GM21447 (cell line): ENCODE measurements at regions not wholly inside any gene's neighbourhood (a gene's known extent, or its start where the extent isn't known, plus 50 kb on each side); places are given as distances from the start of the nearest gene placed in this dataset.
A peak's percentile ranks its signal among the peaks of the same experiment; 100 is the strongest.

ENCODE experiments used
- ATAC-seq: cut with Tn5 transposase; IDR thresholded peaks from one replicate; pipeline ENCODE4 v1.9.1; 2021; ENCODE audit not compliant: unreplicated experiment

DNA sequence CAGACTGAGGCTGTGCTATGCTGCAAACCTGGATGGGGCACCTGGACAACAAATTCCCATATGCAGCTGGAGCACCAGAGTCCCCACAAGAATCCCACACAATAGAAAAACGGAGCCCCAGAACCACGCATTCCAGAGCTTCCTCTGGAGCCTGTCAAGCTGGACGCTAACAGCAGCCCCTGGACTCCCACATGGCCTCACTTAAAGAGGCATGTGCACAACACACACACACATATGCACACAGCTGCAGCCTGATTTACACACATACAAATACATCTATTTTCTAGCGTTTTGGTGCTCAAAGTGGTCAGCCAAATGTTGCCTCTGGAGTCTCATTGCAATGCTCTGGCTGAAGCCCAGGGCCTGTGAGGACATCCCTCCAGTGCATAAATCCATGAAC lies 632.7 kb upstream of the ID2 start:
- no peak for ATAC-seq

DNA sequence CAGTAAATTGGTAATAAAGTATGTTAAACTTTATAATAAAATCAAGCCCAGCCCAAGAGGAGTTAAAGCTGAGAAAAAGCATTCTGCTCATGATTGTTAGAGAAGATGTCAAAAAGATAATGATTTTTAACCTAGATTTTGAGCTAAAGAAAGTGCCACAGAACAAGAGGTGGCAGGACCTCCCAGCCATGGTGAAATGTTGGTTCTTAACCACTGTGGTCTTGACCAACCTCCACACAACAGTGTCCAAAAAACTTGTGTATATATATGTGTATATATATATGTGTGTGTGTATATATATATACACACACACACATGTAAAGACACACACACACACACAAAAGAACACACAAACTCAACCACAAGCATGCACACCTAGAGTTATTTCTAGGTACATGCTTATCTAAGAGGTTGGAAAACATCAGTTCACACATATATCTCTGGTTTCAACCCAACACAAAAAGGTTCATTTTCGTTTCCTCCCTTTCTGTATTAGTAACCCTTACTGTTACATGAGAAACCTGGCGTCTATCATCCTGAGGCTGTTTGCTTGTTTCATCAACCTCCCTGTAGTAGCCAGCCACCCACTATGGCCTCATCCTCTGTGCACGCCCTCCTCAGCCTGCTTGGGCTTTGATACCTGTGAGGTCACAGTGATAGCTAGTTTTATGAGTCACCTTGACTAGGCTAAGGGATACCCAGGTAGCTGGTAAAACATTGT lies 631.8 kb upstream of the ID2 start:
- peak; percentile 96 for ATAC-seq

DNA sequence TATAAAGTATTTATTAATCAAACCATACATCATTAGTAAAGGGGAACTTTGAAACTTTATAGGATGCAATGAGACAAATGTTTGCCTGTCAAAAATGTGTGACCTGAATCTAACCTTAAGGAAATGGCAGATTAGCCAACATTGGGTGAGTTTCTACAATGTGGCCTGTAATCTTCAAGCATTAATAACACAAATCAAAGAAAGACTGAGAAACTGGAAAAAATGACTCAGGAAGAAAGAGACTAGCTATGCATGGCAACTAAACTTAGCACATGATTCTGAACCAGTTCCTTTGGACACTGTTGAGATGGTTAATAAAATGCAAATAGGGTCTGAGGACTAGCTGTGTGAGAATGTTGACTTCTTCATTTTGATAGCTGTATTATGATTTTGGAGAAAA lies 628.6 kb upstream of the ID2 start:
- ATAC-seq, result no peak

DNA sequence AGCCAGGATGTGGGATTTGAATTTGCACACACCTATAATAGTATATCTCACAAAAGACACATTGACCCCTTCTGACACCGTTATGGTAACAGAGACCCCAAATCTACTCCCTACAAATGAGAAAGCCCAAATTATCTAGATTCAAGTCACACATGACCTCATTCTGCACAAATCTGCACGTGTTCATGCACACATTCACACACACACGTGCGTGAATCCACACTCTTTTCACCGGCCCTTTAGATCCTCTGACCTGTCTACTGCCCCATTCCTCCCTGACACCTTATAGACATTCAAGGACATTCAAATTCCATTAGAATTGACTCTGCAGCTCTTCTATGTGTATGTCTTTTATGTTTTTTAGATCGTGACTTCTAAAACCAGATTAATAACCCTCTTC lies 627.8 kb upstream of the ID2 start:
- no peak for ATAC-seq

DNA sequence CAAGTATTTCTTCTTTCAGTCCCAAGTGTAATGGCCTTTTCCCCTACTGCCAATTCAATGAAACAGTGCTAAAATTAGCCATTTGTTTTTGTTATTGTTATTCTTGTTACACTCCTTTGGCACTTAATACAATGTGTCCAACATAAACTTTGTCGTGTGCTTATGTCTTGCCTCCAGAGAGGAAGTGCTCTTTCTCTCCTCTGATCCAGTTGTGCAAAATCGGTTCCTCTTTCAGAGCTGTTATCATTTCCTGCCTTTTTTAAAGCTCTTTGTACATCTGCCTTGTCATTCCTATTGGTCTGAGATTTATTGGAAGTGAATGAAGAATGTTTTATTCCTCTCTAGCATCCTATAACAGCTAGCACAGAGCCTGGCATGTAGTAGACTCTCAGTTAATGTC lies 623.2 kb upstream of the ID2 start:
- peak; percentile 72 for ATAC-seq

DNA sequence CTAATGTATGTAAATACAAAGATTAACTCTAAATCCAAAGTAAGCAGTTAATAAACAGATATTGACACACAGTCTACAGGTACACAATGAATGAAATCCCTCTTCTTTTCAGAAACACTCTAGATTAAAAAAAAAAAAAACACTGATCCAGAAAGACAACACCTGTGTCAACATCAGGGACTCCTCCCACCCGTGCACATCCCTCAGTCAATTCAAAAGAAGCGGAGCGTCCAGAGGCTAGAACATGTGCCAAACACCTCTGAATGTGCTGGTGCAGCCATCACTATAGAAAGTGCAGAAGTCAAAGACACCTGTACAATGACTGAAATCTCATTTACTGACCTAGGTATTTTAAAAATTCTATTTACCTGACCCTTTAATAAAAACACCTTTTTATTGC lies 622.6 kb upstream of the ID2 start:
- no peak for ATAC-seq

DNA sequence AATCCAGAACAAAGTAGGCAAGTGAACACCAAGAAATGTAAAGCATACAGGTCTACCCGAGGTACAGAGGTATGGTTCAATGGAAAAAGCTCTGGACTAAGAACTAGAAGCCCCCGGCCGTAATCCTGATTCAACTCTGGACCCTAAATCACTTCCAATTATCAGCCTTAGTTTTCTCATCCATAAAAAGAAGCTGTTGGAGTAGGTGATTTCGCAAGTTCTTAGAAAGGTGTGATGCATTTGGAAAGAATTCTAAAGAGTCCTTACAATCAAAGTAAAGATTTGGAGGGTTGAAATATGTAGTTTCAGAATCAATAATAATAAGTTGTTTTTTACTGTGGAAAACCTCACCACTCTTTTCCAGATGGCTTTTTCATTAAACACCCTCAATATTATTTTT lies 622.1 kb upstream of the ID2 start:
- no peak for ATAC-seq

DNA sequence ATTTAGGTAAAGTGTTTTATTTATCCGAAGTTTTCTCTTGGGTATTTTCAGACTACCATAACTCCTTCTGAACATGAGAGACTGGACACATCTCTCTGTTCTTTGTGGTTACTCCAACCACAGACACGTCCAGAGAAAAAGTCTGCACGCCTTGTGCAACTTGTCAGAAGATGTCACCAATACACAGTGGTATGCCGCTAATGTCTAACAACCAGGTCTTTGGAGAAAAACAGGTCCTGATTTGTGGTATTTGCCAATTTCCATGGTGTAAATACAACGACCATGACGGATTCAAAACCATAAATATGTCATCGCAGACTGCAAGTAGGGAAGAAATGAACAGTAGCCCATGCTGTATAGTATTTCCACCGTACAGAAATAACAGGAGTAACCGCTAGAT lies 620.6 kb upstream of the ID2 start:
- ATAC-seq, result no peak

DNA sequence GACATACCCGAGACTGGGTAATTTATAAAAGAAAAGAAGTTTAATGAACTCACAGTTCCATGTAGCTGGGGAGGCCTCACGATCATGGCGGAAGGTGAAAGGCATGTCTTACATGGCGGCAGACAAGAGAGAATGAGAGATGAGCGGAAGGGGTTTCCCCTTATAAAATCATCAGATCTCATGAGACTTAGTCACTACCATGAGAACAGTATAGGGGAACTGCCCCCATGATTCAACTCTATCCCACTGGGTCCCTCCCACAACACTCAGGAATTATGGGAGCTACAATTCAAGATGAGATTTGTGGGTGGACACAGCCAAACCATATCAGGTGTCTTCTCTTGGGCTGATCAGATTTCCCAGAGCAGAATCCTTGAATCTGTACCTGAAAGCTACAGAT lies 617.3 kb upstream of the ID2 start:
- no peak for ATAC-seq

DNA sequence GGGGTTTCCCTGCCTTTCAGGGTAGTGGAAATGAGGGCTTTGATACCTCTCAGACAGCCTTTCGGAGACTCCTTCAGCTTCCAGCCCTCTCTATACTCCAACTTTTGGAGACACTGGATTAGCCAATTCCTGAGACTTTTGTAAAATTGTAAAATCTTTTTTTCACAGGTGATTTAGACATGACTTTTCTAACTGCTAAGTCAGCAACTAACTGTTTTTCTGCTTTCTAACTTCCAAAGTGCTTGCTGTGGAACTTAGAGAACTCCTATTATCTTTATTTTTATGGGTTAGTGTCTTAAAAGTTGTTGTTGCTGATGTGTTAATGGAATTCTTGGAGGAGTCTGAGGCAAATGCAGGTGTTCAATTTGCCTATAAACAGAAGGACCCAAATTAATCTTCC lies 616.7 kb upstream of the ID2 start:
- no peak for ATAC-seq

DNA sequence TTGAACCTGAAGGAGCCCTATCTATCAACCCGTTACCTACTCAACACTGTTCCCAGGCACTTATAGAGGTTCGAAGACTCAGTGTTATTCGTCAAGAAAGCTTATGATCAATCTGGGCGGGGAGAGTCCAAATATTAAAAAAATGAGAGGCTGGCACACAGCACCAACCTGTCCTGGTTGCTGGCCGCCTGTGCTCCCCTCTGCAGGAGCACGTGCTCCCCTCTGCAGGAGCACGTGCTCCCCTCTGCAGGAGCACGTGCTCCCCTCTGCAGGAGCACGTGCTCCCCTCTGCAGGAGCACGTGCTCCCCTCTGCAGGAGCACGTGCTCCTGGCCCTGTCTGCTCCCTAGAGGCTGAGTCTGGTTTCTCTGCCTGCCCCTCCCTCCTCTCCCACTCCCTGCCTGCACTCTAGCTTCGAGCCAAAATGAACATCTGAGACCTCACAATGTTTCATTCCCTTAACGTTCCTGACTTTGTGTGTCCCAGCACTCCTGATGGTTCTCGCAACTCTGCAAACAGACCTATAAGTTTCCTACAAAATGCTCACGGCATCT lies 614.0 kb upstream of the ID2 start:
- ATAC-seq, result no peak

DNA sequence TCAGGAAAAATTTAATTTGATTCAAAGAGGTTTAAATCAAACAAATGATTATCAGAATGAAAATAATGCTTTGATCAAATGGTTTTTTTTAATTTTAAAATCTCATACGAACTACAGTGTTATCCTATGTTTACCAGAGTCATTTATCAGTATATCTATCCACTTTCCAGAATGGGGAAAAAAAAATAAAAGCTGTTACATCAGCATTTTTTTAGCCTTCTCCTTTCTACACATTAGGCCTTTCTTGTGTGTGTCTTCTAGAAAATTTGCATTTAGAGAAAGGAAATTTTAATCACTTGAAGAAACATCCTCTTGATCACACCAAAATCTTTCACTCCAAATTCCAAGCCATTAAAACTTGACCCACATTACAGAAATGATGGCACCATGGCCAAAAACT lies 608.9 kb upstream of the ID2 start:
- ATAC-seq, result no peak

DNA sequence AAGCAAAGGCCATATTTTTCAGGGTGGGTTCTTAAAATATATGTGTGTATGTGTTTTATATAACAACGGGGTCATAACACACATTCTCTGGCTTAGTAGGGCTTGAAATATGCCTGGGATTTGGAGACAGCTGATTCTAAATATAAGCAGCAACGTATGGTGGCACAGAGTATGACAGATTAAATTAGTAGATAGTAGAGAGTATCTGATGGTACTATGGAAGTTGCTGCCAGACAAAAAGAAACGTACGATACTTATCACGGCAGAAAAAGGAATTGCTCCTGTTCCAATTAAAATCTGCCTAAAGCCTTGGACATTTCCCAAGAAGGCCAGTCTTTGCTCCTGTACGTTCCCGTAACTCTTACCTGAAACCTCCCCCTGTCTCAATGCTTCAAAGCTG lies 607.9 kb upstream of the ID2 start:
- ATAC-seq, result no peak

DNA sequence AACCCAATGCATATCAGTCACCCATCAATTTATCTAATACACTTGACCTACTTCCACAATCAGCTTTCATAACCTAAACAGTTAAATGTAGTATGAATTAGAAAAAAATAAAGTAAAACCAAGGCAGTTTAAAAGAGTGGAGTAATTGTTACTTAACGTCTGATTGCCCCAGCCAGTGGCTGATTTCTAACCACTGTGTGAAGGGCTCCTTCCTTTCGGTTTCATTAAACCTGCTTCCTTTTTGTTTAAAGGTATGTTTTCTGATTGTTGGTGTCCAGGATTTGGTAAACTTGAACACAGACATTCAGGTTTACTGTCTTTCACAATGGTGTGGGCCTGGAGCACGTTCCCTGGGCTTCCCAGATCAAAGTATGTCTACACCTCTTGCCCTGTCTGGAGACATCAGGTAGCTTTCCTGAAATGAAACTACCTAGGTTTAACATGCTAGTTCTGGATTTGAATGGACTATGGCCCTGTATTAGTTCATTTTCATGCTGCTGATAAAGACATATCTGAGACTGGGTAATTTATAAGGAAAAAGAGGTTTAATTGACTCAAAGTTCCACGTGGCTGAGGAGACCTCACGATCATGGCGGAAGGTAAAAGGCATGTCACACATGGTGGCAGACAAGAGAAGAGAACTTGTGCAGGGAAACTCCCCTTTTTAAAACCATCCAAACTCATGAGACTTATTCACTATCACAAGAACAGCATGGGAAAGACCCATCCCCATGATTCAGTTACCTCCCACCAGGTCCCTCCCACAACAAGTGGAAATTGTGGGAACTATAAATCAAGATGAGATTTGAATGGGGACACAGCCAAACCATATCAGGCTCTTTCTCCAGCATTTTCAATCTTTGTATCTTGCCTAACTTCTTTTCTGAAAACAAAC lies 605.2 kb upstream of the ID2 start:
- ATAC-seq, result no peak

DNA sequence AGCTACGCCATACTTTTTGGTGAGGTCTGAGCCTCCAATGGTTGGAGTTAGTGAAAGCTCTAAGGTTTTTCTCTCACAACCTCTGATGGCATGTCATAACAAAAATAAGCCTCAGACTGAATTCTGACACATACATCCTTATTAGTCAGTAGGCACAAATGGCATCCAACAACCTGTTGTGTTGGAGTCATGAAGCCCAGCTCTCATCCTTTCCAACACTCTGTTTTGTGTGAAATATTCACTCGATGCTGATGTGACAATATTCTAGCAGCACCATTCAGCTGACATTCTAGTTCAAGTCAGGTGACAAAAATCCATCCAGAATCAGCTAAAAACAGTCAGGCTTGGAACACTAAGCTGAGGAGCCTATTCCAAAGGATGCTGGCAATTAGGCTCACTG lies 603.2 kb upstream of the ID2 start:
- ATAC-seq, result no peak

DNA sequence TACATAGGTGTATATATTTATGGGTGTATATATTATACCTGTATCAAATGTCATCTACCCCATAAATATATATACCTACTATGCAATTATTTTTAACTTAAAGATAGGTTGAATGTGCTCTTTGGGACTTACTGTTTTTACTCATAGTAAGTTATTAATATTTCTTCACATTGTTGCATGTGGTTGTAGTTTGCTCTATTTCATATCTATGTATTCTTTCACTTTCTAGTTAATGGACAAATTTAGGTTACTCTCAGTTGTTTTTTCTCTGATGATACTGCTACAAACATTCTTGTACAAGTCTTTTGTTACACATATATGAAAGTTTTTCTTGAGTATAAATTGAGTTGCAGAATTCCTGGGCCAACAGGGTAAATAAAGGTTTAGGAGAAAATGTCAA lies 601.8 kb upstream of the ID2 start:
- no peak for ATAC-seq

DNA sequence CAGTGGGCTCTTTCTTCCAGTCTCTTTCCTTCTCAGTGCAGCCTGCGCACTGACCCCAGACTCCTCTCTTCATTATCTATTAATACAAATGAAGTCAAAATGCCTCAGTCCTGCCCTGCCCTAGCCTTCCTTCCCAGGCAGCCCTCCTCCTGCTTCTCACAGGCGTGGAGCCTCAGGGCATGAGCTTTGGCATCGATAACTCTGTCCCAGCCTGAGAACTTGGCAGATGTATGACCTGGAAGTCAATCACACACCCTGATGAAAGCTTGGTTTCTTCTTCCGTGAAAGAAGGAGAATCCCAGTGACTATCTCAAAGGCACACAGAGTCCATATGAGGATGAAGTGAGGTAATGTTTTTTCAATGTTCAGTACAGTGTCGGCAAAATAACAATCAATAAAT lies 600.7 kb upstream of the ID2 start:
- ATAC-seq, result no peak

DNA sequence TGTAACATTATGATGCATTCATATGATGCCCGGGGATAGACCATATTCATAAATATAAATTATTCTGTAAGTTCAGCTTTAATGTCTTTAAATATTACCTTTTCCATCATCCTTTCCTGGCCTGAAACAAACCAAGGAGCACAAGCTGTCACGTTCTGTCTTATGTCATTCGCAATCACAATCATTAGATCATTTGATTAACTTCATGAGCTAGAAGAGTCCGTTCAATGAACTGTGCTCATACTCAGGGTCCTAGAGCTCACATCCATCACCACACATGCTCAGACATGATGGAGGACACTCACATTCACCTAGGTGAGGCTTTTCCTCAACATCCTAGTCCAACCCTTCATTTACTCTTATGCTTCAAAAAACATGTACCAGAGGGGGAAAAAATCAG lies 599.0 kb upstream of the ID2 start:
- ATAC-seq, result no peak

DNA sequence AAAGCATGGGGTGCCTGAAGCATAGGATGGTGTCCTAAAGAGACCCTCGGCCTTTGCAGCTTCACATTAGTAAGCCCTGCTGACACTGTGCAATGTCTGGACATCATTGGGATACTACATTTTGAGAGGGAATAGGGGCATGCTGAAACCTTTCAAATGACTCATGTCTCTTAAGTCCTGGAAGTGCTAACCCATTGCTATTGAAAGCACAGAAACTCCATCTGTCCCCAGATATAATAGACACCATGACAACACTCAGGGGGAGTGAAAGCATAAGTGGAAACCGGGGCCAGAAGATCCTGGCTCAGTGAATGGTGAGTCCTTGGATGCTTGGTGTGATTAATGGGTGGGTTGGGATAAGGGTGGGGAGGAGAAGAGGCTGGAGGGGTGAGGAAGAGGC lies 595.5 kb upstream of the ID2 start:
- ATAC-seq, result no peak

DNA sequence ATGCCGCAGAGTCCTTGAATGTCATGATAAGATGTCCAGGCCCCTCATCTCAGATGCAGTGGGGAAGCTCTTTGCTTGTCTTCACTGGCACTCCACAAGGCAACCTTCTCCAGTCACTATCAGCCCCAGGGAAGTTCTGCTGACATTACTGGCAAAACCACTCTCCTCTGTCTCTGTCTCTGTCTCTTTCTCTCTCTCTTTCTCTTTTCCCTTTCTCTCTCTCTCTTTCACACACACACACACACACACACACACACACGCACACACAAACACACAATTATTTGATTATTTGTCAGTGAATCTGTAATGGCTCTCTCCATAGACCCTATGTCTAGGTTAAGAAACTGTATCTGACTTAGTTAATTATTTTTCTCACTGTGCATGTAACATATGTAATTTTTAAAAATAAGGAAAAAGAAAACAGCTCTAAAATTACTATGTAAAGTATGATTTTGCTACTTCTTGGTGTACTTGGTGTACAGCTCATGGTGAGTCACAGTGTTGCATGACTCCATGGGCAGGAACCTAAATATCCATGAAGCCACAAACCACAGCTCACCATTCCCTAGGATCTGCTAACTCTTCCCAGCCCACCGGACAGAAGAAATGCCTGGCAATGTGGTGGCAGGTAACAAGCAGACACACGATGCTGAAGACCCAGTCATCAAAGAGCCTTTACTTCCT lies 594.9 kb upstream of the ID2 start:
- ATAC-seq, result no peak

DNA sequence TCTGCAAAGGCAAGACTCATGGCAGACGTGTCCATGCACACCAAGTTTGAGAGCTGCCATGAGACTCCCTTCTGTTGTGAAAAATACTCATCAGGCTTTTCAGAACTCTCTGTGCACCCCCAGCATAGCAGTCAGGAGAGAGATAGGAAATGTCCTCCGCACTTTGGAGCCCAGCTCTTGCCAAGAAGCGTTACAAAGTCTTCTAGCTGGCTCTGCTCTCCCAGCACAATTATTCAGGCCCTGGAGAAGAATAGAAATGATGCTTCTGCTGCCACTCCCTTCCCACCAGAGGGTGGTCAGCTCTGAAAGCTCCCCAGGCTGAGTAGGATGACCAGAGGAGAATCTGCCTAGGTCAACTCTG lies 594.4 kb upstream of the ID2 start:
- ATAC-seq, result no peak

DNA sequence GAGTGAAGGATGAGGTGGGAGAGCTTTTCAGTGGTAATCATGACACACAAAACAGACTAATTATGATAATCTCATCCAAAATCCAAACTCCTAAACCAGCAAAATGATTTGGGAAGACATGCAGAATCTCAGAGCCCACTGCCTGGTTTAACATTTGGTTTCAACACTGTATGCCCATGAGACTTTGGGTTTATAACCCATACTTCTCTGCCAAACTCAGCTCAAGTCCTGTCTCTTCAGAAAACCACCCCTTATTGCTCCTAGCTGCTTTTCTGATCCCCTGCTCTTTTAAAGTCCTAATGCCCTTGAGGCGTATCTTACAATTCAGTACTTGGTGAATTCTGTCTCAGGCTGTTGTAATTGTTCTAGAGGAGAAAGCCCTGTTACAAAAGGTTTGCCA lies 593.0 kb upstream of the ID2 start:
- no peak for ATAC-seq
